Natural killer cell (primary cell): ENCODE measurements at regions not wholly inside any gene's neighbourhood (a gene's known extent, or its start where the extent isn't known, plus 50 kb on each side); places are given as distances from the start of the nearest gene placed in this dataset.

ENCODE experiments used
- ATAC-seq, 3 donors: fragments of 150-1000 bp in 2 of 3; fragments of 200-7000 bp in 1 of 3; cut with Tn5 transposase; 1 replicate in 1 of 3; 2 replicates in 2 of 3; pipeline ENCODE4 v1.10.0; 2021; ENCODE audit warnings: mild to moderate bottlenecking in 2 of 3, moderate library complexity in 2 of 3
- DNase-seq, 2 donors: peaks; one replicate each; pipeline versions ENCODE4 v3.0.0 to v3.0.0-alpha.2; 2013 to 2021; ENCODE audit warnings: mixed read lengths in 1 of 2
- H3K27ac ChIP-seq: one replicate; pipeline ENCODE4 v1.5.1; 2013; ENCODE audit warnings: mild to moderate bottlenecking, low read length
- H3K27me3 ChIP-seq: one replicate; pipeline ENCODE4 v1.6.1; 2013; ENCODE audit warnings: low read length; ENCODE audit not compliant: control insufficient read depth, insufficient read depth
- H3K36me3 ChIP-seq: one replicate; pipeline ENCODE4 v1.6.1; 2013; ENCODE audit warnings: low read length; ENCODE audit not compliant: control insufficient read depth, insufficient read depth
- H3K4me1 ChIP-seq: one replicate; pipeline ENCODE4 v1.6.1; 2013; ENCODE audit warnings: low read length; ENCODE audit not compliant: control insufficient read depth, insufficient read depth
- H3K4me3 ChIP-seq: one replicate; pipeline ENCODE4 v1.5.1; 2013; ENCODE audit warnings: low read length
- H3K9me3 ChIP-seq: one replicate; pipeline ENCODE4 v1.6.1; 2013; ENCODE audit warnings: low read length; ENCODE audit not compliant: control insufficient read depth, insufficient read depth
- H3K27ac Mint-ChIP-seq, 2 donors: one replicate each; pipeline ENCODE4 v1.8.0; 2022; ENCODE audit warnings: mild to moderate bottlenecking in 2 of 2, mixed read lengths in 2 of 2, moderate library complexity in 1 of 2
- H3K27me3 Mint-ChIP-seq, 2 donors: one replicate each; pipeline ENCODE4 v1.8.0; 2022; ENCODE audit warnings: low read depth in 2 of 2, mixed read lengths in 2 of 2
- H3K36me3 Mint-ChIP-seq: one replicate; pipeline ENCODE4 v1.8.0; 2022; ENCODE audit warnings: mixed read lengths
- H3K4me1 Mint-ChIP-seq, 2 donors: one replicate each; pipeline ENCODE4 v1.8.0; 2022; ENCODE audit warnings: mixed read lengths in 2 of 2
- H3K4me3 Mint-ChIP-seq: one replicate; pipeline ENCODE4 v1.8.0; 2022; ENCODE audit warnings: mild to moderate bottlenecking, moderate library complexity, mixed read lengths
- H3K9me3 Mint-ChIP-seq, 2 donors: one replicate each; pipeline ENCODE4 v1.8.0; 2022; ENCODE audit warnings: mixed read lengths in 2 of 2
- WGBS: methylation state at CpG from one replicate; pipeline ENCODE4 v1.1.7; 2013; ENCODE audit warnings: missing lambda C conversion rate; ENCODE audit not compliant: insufficient coverage; 5-methylcytosine and 5-hydroxymethylcytosine counted together
- intact Hi-C: fragments of 100-400 bp; cut with micrococcal nuclease; formaldehyde crosslinking; loops from one replicate; pipeline ENCODE4 v1.14.2; 2022
- TF ChIP-seq, protein P1 (sequence below): fragments of 200-600 bp; IDR thresholded peaks from one replicate; pipeline ENCODE4 v1.8.0; 2022; ENCODE audit warnings: antibody characterized with exemption

DNA sequence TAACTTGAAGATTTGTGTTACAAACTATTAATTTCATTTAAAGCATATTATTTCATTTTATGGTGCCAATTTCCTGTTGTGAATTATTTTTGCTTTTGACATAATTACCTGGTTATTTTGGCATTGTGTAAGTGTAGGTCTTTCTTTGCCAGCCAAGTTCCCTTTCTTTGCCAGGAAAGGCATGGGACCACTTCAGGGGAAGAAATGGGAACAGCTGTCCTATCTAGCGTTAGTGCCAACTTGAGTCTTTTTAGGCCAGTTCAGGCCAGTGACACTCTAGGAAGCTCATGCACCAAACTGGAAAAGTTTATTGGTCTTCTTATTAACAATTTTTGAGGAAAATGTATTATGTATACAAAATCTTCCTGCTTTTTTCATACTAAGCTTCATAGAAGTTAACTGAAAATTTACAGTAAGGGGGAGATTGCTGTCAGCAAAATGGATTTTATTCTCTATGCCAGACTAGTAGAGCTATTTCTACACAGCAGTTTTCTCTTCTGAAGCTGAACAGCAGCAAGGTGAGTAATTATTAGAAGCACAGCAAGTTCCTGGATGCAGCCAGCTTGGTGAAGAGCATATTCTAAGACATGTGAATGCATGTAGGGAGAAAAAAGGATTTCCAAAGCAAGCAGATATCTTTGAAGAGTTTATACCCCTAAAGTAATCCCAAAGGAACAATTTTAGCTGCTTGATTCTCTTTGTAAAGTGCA lies 914.6 kb upstream of the ADGRL4 start:
- no peaks in the 10 kb centered on the region for H3K36me3 ChIP-seq
- Mint-ChIP-seq H3K27me3 (no peaks in the 10 kb centered on the region), H3K4me1 (no peaks in the 10 kb centered on the region), H3K4me3 (no peak overlapping the region), H3K27ac (no peak overlapping the region), H3K9me3 (peaks cover 18 to 22% of the 10 kb centered on the region in 2 donors), H3K36me3 (peaks cover 19% of the 10 kb centered on the region)
- no peaks in the 10 kb centered on the region for H3K27me3 ChIP-seq
- WGBS: 83% methylated on average over 1 of the region's 1 CpG
- intact Hi-C loops: no loop called here
- no peaks in the 10 kb centered on the region for H3K4me1 ChIP-seq
- ATAC-seq: no peak
- no peak overlapping the region for H3K27ac ChIP-seq
- no peak overlapping the region for H3K4me3 ChIP-seq
- H3K9me3 ChIP-seq: peaks cover 13% of the 10 kb centered on the region
- TF ChIP-seq, protein P1, sequence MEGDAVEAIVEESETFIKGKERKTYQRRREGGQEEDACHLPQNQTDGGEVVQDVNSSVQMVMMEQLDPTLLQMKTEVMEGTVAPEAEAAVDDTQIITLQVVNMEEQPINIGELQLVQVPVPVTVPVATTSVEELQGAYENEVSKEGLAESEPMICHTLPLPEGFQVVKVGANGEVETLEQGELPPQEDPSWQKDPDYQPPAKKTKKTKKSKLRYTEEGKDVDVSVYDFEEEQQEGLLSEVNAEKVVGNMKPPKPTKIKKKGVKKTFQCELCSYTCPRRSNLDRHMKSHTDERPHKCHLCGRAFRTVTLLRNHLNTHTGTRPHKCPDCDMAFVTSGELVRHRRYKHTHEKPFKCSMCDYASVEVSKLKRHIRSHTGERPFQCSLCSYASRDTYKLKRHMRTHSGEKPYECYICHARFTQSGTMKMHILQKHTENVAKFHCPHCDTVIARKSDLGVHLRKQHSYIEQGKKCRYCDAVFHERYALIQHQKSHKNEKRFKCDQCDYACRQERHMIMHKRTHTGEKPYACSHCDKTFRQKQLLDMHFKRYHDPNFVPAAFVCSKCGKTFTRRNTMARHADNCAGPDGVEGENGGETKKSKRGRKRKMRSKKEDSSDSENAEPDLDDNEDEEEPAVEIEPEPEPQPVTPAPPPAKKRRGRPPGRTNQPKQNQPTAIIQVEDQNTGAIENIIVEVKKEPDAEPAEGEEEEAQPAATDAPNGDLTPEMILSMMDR: no peak
- no peak for DNase-seq

DNA sequence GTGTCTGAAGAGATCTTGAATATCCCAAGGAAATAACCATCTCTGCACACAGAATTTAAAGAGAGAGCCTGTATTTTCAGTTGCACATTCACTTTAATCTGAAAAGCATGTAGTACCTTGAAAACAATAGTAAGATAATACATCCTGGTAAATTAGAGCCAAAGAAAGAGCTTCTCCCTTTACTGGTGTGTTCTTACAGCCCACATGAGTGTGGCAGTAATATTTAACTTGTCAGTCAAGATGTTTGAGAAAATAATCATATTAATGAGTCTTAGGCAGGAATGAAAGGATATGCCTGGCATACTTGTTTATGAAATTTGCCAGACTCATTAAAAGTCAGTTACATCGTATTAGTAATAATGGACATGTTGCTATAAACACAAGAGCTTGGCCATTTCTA lies 908.4 kb upstream of the ADGRL4 start:
- Histone ChIP-seq H3K4me1 (no peaks in the 10 kb centered on the region), H3K9me3 (peaks cover 7% of the 10 kb centered on the region), H3K4me3 (no peak overlapping the region), H3K27me3 (no peaks in the 10 kb centered on the region), H3K36me3 (no peaks in the 10 kb centered on the region), H3K27ac (no peak overlapping the region)
- Mint-ChIP-seq H3K27me3 (no peaks in the 10 kb centered on the region), H3K4me1 (no peaks in the 10 kb centered on the region), H3K27ac (no peak overlapping the region), H3K4me3 (no peak overlapping the region), H3K36me3 (peaks cover 11% of the 10 kb centered on the region), H3K9me3 (peaks cover 13% of the 10 kb centered on the region in 2 donors)
- TF ChIP-seq, protein P1: no peak
- ATAC-seq (no peak), DNase-seq (no peak)
- intact Hi-C loops: no loop called here
- WGBS: 100% methylated on average over 1 of the region's 1 CpG

DNA sequence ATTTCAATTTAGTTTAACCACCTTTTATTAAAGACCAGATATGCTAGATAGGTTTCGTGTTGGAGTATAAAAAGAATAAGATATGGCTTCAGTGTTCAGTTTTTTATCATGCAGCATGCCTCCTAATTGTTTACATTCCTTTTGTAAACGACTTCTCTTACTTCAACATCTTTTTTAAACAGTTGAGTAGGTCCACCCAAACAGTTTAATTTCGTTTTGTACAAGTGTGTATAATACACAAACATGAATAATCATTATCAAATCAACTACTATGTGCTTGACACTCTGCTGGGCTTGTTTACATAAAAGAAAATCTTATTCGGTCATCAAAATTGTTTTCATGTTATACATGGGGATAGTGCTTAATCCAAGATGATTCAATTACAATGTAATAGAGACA lies 906.3 kb upstream of the ADGRL4 start:
- WGBS: 100% methylated on average over 1 of the region's 4 CpGs
- no peak for ATAC-seq
- H3K27me3 Mint-ChIP-seq: no peaks in the 10 kb centered on the region
- intact Hi-C loops: no loop called here
- H3K9me3 ChIP-seq: peaks cover 5% of the 10 kb centered on the region
- DNase-seq: no peak
- no peak overlapping the region for H3K4me3 Mint-ChIP-seq
- H3K4me1 ChIP-seq: no peaks in the 10 kb centered on the region
- no peak overlapping the region for H3K4me3 ChIP-seq
- no peaks in the 10 kb centered on the region for H3K36me3 ChIP-seq
- TF ChIP-seq, protein P1: no peak
- peaks cover 3% of the 10 kb centered on the region for H3K36me3 Mint-ChIP-seq
- no peaks in the 10 kb centered on the region for H3K27me3 ChIP-seq
- peaks cover 13 to 16% of the 10 kb centered on the region in 2 donors for H3K9me3 Mint-ChIP-seq
- H3K4me1 Mint-ChIP-seq: no peaks in the 10 kb centered on the region
- no peak overlapping the region for H3K27ac ChIP-seq
- no peak overlapping the region for H3K27ac Mint-ChIP-seq

DNA sequence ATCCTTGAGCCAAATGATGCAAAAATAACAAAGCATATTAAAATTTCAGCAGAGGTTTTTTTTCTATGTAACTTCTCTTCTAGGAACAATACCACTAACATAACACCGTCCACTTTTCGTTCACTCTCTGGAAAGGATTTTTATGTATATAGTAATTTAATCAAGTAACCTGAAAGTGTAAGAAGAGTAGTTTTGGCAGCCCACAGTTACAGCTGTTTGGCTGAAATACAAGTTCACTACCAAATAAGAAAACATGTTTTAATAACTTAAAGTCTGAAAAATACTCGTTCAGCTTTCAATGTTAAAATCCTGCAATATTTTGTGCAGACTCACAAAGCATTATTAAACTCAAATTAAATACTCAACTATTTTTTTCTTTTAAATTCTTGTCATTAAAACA lies 896.8 kb upstream of the ADGRL4 start:
- Histone ChIP-seq H3K4me3 (no peak overlapping the region), H3K4me1 (no peaks in the 10 kb centered on the region), H3K27ac (no peak overlapping the region), H3K36me3 (no peaks in the 10 kb centered on the region), H3K27me3 (no peaks in the 10 kb centered on the region), H3K9me3 (no peaks in the 10 kb centered on the region)
- Mint-ChIP-seq H3K9me3 (peaks cover 22 to 24% of the 10 kb centered on the region in 2 donors), H3K36me3 (no peaks in the 10 kb centered on the region), H3K27ac (no peak overlapping the region), H3K4me1 (no peaks in the 10 kb centered on the region), H3K27me3 (no peaks in the 10 kb centered on the region), H3K4me3 (no peak overlapping the region)
- intact Hi-C loops: no loop called here
- DNase-seq (no peak), ATAC-seq (no peak)
- TF ChIP-seq, protein P1: no peak
- WGBS: 80% methylated on average over 1 of the region's 3 CpGs
